ENCODE measurements at regions not wholly inside any gene's neighbourhood (a gene's known extent, or its start where the extent isn't known, plus 50 kb on each side); places are given as distances from the start of the nearest gene placed in this dataset.

GRCh38 chr1:187527346-187527745 lies 698.6 kb downstream of the PLA2G4A start:
- H3K27ac ChIP-seq (ENCODE audit: poor library complexity, severe bottlenecking): no peak overlapping the region
- H3K27me3 ChIP-seq (ENCODE audit: insufficient read depth, poor library complexity, severe bottlenecking): no peaks in the 10 kb centered on the region
- no peak overlapping the region for H3K4me3 ChIP-seq (ENCODE audit: severe bottlenecking)
- no peaks in the 10 kb centered on the region for H3K36me3 ChIP-seq (ENCODE audit: low read depth)
- no peaks in the 10 kb centered on the region for H3K9me3 ChIP-seq (ENCODE audit: severe bottlenecking)
- H3K4me1 ChIP-seq (ENCODE audit: insufficient read depth, poor library complexity, severe bottlenecking): no peaks in the 10 kb centered on the region
- no peak for TF ChIP-seq CTCF (IDR thresholded peaks at IDR 0.05; ENCODE audit: poor library complexity, severe bottlenecking)
- ATAC-seq (ENCODE audit: low read depth) (no peak), DNase-seq (ENCODE audit: low spot score) (no peak)

DNA sequence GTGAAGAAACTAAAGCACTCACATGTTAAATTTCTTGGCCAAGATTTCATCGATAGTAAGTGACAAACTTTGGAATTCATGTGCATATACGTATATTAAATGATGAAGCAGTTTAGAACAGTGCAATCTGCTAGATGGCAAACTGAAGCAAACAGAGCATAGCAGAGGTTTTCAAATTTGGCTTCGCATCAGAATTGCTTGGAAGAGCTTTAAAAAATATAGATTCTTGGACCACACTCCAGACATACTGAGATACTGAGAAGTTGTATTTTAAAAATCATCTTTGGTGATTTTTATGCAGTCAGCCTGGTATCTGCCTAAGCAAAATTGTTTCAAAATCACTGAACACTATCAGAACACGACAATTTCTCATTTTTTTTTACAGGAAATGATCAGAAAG lies 709.2 kb downstream of the PLA2G4A start:
- Histone ChIP-seq H3K36me3 (ENCODE audit: low read depth) (no peaks in the 10 kb centered on the region), H3K27ac (ENCODE audit: poor library complexity, severe bottlenecking) (no peak overlapping the region), H3K4me3 (ENCODE audit: severe bottlenecking) (no peak overlapping the region), H3K27me3 (ENCODE audit: insufficient read depth, poor library complexity, severe bottlenecking) (no peaks in the 10 kb centered on the region), H3K9me3 (ENCODE audit: severe bottlenecking) (no peaks in the 10 kb centered on the region), H3K4me1 (ENCODE audit: insufficient read depth, poor library complexity, severe bottlenecking) (no peaks in the 10 kb centered on the region)
- no peak for DNase-seq (ENCODE audit: low spot score)
- no peak for TF ChIP-seq CTCF (IDR thresholded peaks at IDR 0.05; ENCODE audit: poor library complexity, severe bottlenecking)
- no peak for ATAC-seq (ENCODE audit: low read depth)

DNA sequence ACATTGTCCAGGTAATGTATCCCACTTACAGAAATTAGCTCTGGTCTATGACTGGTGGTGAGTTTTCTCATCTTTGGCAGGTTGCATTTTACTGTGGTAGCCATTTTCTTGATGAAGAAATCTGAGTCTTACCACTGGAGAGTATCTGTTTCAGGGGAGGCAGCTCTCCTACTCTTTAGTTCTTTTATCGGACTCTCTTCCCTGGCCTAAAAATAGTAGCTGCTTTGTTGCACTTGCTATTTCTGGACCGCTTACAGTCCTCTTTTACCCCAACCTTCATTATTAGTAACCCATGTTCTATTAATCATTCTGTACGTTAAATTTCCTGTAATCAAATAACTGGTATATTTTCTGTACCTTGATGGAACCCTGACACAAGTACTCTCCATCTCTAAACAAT lies 720.8 kb downstream of the PLA2G4A start:
- no peaks in the 10 kb centered on the region for H3K4me1 ChIP-seq (ENCODE audit: insufficient read depth, poor library complexity, severe bottlenecking)
- no peak for ATAC-seq (ENCODE audit: low read depth)
- no peaks in the 10 kb centered on the region for H3K36me3 ChIP-seq (ENCODE audit: low read depth)
- no peaks in the 10 kb centered on the region for H3K27me3 ChIP-seq (ENCODE audit: insufficient read depth, poor library complexity, severe bottlenecking)
- H3K27ac ChIP-seq (ENCODE audit: poor library complexity, severe bottlenecking): no peak overlapping the region
- no peak for TF ChIP-seq CTCF (IDR thresholded peaks at IDR 0.05; ENCODE audit: poor library complexity, severe bottlenecking)
- DNase-seq (ENCODE audit: low spot score): no peak
- H3K4me3 ChIP-seq (ENCODE audit: severe bottlenecking): no peak overlapping the region
- H3K9me3 ChIP-seq (ENCODE audit: severe bottlenecking): no peaks in the 10 kb centered on the region

DNA sequence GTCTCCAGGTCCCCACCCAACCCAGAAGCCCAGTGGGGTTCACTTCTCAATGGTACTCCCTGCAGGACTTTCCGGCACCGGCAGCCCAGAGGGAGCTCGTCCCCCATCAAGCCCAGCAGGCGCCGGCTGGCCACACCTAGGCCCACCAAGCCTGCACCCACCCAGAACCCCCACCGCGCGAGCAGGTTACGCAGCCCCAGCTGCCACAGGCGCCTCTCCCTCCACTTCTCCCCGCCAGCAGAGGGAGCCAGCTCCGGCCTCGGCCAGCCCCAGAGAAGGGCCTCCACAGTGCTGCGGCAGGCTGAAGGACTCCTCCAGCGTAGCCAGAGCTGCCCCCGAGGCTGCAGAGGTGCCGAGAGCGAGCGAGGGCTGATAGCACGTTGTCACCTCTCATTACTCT lies 722.3 kb downstream of the PLA2G4A start:
- DNase-seq (ENCODE audit: low spot score): no peak
- H3K27ac ChIP-seq (ENCODE audit: poor library complexity, severe bottlenecking): no peak overlapping the region

GRCh38 chr1:187563191-187563590 lies 734.4 kb downstream of the PLA2G4A start:
- H3K4me3 ChIP-seq (ENCODE audit: severe bottlenecking): no peak overlapping the region
- no peak for DNase-seq (ENCODE audit: low spot score)
- no peak overlapping the region for H3K27ac ChIP-seq (ENCODE audit: poor library complexity, severe bottlenecking)
- H3K36me3 ChIP-seq (ENCODE audit: low read depth): no peaks in the 10 kb centered on the region
- no peaks in the 10 kb centered on the region for H3K27me3 ChIP-seq (ENCODE audit: insufficient read depth, poor library complexity, severe bottlenecking)
- H3K4me1 ChIP-seq (ENCODE audit: insufficient read depth, poor library complexity, severe bottlenecking): no peaks in the 10 kb centered on the region
- H3K9me3 ChIP-seq (ENCODE audit: severe bottlenecking): no peaks in the 10 kb centered on the region
- no peak for TF ChIP-seq CTCF (IDR thresholded peaks at IDR 0.05; ENCODE audit: poor library complexity, severe bottlenecking)
- no peak for ATAC-seq (ENCODE audit: low read depth)

More for the DNA sequence above, 722.3 kb downstream of the PLA2G4A start:
- Histone ChIP-seq H3K9me3 (ENCODE audit: severe bottlenecking) (no peaks in the 10 kb centered on the region), H3K4me3 (ENCODE audit: severe bottlenecking) (no peak overlapping the region), H3K36me3 (ENCODE audit: low read depth) (no peaks in the 10 kb centered on the region), H3K27me3 (ENCODE audit: insufficient read depth, poor library complexity, severe bottlenecking) (no peaks in the 10 kb centered on the region), H3K4me1 (ENCODE audit: insufficient read depth, poor library complexity, severe bottlenecking) (no peaks in the 10 kb centered on the region)
- no peak for ATAC-seq (ENCODE audit: low read depth)
- TF ChIP-seq CTCF (IDR thresholded peaks at IDR 0.05; ENCODE audit: poor library complexity, severe bottlenecking): no peak
